ENCODE measurements at regions not wholly inside any gene's neighbourhood (a gene's known extent, or its start where the extent isn't known, plus 50 kb on each side); places are given as distances from the start of the nearest gene placed in this dataset.

- no peak overlapping the region for H3K4me3 ChIP-seq (ENCODE audit: low read depth, low read length)
- DNase-seq (ENCODE audit: low read depth) = no peak
- TF ChIP-seq, protein P1, sequence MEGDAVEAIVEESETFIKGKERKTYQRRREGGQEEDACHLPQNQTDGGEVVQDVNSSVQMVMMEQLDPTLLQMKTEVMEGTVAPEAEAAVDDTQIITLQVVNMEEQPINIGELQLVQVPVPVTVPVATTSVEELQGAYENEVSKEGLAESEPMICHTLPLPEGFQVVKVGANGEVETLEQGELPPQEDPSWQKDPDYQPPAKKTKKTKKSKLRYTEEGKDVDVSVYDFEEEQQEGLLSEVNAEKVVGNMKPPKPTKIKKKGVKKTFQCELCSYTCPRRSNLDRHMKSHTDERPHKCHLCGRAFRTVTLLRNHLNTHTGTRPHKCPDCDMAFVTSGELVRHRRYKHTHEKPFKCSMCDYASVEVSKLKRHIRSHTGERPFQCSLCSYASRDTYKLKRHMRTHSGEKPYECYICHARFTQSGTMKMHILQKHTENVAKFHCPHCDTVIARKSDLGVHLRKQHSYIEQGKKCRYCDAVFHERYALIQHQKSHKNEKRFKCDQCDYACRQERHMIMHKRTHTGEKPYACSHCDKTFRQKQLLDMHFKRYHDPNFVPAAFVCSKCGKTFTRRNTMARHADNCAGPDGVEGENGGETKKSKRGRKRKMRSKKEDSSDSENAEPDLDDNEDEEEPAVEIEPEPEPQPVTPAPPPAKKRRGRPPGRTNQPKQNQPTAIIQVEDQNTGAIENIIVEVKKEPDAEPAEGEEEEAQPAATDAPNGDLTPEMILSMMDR (IDR thresholded peaks at IDR 0.05; ENCODE audit: insufficient read depth, low read depth, low read length) = no peak
These were observed 202.2 kb upstream of the DCN start for GRCh38 chr12:91384806-91385205.

DNA sequence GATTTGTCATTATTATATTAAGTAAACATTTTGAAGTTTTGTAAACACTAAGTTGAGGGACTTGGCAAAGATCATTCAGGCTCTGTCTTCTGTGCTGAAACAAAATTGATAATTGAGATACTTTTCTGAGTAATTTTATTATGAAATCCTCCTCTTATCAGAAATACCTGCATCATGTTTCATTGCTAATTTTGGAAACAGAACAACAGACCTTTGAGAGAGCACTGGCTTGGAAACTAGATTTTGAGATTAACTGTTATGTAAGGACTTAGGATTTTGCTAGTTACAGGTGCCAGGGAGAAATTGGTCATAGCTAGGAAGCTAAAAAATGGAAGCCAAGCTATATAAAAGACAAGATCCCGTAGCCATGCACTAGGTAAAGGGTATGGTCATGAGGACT is 201.7 kb upstream of the DCN start:
- H3K4me3 ChIP-seq (ENCODE audit: low read depth, low read length) = no peak overlapping the region
- TF ChIP-seq, protein P1 (IDR thresholded peaks at IDR 0.05; ENCODE audit: insufficient read depth, low read depth, low read length) = no peak
- no peak for DNase-seq (ENCODE audit: low read depth)

DNA sequence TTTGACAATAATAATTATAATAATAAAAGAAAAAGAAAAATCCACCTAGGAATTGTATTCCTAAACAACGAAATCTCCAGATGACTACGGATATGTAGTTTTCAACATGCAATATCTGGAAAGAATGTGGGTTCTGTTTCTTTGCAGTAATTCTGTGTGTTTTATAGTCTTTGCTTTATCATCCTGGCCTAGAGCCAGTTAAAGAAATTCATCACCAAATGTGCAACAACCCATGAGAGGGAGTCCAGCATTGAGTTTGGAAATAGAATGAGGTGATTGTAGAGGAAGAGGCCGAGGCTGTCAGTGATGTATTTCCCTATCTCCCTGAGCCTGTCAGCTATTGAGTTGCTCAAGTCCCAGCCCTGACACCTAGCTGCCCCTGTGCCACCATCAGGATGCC is 200.5 kb upstream of the DCN start:
- TF ChIP-seq, protein P1 (IDR thresholded peaks at IDR 0.05; ENCODE audit: insufficient read depth, low read depth, low read length) = no peak
- no peak overlapping the region for H3K4me3 ChIP-seq (ENCODE audit: low read depth, low read length)
- peak; percentile 78 for DNase-seq (ENCODE audit: low read depth)

DNA sequence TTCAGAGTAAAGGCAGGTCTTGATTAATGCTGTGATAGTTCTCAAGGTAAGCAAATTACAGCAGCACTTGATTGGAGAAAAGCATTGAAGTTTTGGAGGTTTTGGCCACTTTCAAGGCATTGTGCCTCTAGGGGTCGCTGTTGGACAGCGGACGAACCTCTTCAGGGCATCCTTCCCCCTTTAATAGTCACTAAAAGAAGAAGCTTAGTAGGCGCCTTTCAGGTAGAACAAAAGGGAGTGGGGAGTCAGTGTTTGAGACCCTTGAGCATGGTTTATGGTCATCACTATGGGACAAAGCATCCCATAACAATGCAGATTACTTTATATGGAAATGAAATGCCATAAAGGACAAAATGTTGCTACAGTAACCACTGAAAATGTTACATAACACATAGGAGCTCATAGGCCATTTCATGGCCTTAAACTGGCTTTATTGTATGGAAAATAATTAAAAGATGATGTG is 199.5 kb upstream of the DCN start:
- H3K4me3 ChIP-seq (ENCODE audit: low read depth, low read length) = peak overlapping the region; percentile 64
- TF ChIP-seq, protein P1 (IDR thresholded peaks at IDR 0.05; ENCODE audit: insufficient read depth, low read depth, low read length) = peak; percentile 90
- peak; percentile 84 for DNase-seq (ENCODE audit: low read depth)

DNA sequence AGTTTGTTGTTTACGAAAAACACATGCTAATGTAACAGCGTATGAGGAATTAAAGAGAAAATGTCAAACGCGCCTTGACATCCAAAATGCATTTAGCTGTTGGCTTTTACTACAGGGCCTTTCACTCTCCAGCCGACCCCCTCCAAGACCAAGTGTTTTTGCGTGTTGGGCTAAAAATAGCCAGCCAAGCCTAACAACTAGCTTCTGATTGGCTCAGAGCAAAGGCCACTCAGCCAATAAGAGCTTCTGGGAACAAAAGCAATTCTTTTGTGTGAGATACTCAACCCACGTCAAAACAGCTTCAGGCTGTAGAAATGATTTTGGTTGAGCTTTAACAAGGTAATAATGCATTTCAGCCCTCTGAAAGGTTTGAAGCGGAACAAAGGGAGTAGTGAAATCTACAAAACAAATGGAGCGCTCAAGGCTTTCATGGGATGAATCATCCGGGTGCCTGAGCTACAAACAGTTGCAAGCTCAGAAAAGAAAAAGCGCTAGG is 198.7 kb upstream of the DCN start:
- TF ChIP-seq, protein P1 (IDR thresholded peaks at IDR 0.05; ENCODE audit: insufficient read depth, low read depth, low read length) = no peak
- H3K4me3 ChIP-seq (ENCODE audit: low read depth, low read length) = peak overlapping the region; percentile 64

GRCh38 chr12:91380631-91381030 is 198.0 kb upstream of the DCN start:
- TF ChIP-seq, protein P1 (IDR thresholded peaks at IDR 0.05; ENCODE audit: insufficient read depth, low read depth, low read length) = no peak
- no peak overlapping the region for H3K4me3 ChIP-seq (ENCODE audit: low read depth, low read length)
- no peak for DNase-seq (ENCODE audit: low read depth)

More for the DNA sequence above, 198.7 kb upstream of the DCN start:
- peak; percentile 89 for DNase-seq (ENCODE audit: low read depth)

Data from fibroblast of villous mesenchyme (primary cell).